Right atrium auricular region (tissue), 2 donors: ENCODE measurements at regions not wholly inside any gene's neighbourhood (a gene's known extent, or its start where the extent isn't known, plus 50 kb on each side); places are given as distances from the start of the nearest gene placed in this dataset.
A peak's percentile ranks its signal among the peaks of the same experiment; 100 is the strongest.

Source experiments
- DNase-seq: peaks from one replicate; pipeline ENCODE4 v3.0.0-alpha.2; 2019; ENCODE audit warnings: low spot score
- H3K27ac ChIP-seq, 2 donors: fragments of 200-600 bp; sonication (generic); 1 replicate in 1 of 2; 2 replicates in 1 of 2; pipeline ENCODE4 v1.5.1; 2016 to 2019
- H3K27me3 ChIP-seq, 2 donors: fragments of 200-600 bp; sonication (generic); one replicate each; pipeline versions ENCODE4 v1.5.1 to v1.6.0; 2017 to 2019
- H3K36me3 ChIP-seq: fragments of 200-600 bp; sonication (generic); one replicate; pipeline ENCODE4 v1.5.1; 2016
- H3K4me1 ChIP-seq, 2 donors: fragments of 200-600 bp; sonication (generic); one replicate each; pipeline versions ENCODE4 v1.5.1 to v1.6.0; 2017 to 2019
- H3K4me3 ChIP-seq, 2 donors: fragments of 200-600 bp; sonication (generic); 1 replicate in 1 of 2; 2 replicates in 1 of 2; pipeline ENCODE4 v1.5.1; 2017 to 2019; ENCODE audit warnings: mild to moderate bottlenecking in 1 of 2, moderate library complexity in 1 of 2
- H3K9me3 ChIP-seq, 2 donors: fragments of 200-600 bp; sonication (generic); one replicate each; pipeline ENCODE4 v1.5.1; 2019
- TF ChIP-seq, protein P1 (sequence below), 2 donors: fragments of 200-600 bp; sonication (generic); IDR thresholded peaks; one replicate each; pipeline ENCODE4 v1.5.1; 2019; ENCODE audit warnings: antibody characterized with exemption in 2 of 2

DNA sequence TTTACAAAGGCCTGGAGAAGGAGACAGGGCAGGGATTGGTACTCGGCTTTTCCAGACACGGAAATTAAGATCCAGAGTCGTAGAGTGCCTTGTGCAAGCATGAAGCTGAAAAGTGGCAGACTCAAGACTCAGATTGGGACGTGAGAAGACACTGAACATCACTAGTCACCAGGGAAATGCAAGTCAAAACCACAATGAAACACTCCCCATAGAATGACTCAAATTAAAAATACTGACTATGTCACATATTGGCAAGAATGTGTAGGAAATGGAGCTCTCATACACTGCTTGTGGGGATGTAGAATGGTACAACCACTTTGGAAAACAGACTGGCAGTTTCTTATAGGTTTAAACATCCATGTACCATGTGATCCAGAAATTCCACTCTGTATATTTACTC is 472.0 kb downstream of the RPS24 start:
- Histone ChIP-seq H3K4me3 (no peak overlapping the region), H3K36me3 (no peaks in the 10 kb centered on the region), H3K27me3 (no peaks in the 10 kb centered on the region), H3K27ac (no peak overlapping the region), H3K9me3 (no peaks in the 10 kb centered on the region), H3K4me1 (peaks cover 0 to 4% of the 10 kb centered on the region in 2 donors)
- TF ChIP-seq, protein P1, sequence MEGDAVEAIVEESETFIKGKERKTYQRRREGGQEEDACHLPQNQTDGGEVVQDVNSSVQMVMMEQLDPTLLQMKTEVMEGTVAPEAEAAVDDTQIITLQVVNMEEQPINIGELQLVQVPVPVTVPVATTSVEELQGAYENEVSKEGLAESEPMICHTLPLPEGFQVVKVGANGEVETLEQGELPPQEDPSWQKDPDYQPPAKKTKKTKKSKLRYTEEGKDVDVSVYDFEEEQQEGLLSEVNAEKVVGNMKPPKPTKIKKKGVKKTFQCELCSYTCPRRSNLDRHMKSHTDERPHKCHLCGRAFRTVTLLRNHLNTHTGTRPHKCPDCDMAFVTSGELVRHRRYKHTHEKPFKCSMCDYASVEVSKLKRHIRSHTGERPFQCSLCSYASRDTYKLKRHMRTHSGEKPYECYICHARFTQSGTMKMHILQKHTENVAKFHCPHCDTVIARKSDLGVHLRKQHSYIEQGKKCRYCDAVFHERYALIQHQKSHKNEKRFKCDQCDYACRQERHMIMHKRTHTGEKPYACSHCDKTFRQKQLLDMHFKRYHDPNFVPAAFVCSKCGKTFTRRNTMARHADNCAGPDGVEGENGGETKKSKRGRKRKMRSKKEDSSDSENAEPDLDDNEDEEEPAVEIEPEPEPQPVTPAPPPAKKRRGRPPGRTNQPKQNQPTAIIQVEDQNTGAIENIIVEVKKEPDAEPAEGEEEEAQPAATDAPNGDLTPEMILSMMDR (IDR thresholded peaks at IDR 0.05), result no peak
- DNase-seq, result no peak

DNA sequence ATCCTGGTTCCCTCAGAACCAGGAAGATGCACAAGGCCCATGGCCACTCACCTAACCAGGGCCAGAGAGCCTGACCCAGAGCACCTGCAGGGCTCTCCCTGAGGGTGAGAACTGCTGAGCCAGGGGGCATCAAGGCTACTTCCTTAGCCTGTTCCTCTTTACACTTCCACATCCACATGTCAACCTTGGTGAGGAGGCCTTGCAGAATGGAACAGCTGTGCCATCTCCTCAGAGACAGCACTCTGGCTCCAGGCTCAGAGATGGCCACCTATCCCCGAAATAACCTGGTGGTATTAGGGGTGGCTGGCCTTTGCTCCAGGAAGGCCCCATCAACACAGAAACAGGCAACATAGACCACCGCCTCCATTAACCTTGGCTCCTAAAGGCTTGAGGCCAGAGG is 473.0 kb downstream of the RPS24 start:
- no peaks in the 10 kb centered on the region for H3K36me3 ChIP-seq
- H3K27ac ChIP-seq, result no peak overlapping the region
- H3K9me3 ChIP-seq, result no peaks in the 10 kb centered on the region
- DNase-seq, result no peak
- no peak overlapping the region for H3K4me3 ChIP-seq
- TF ChIP-seq, protein P1 (IDR thresholded peaks at IDR 0.05), result no peak
- H3K4me1 ChIP-seq, result peaks cover 0 to 4% of the 10 kb centered on the region in 2 donors
- no peaks in the 10 kb centered on the region for H3K27me3 ChIP-seq

DNA sequence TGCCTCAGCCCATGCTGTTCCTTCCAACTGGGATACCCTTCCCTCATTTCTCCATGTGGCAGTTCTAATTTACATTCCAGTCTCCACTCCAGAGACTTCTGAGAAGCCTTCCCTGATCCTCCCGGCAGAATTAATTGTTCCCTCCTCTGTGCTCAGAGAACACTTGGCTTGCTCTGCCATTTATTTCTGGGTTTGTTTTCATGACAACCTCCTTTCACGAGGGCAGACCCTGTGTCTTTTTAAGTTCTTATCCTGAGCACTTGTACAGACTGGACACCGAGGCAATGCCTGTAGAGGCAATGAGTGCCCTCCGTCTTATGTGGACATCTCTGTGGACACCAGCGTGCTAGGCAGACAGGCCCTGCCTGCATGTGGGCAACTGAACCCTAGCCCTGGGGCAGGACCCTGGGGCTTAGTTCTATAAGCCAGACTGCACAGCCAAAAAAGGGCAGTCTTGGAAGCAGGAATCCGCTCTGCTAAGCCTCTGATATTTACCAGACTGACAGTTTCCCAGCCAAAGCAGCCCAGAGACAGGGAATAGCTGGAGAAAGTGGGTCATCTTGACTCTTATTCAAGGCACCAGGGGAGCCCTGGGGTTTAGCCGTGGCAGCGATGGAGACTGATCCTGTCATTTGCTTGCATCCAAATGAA is 474.0 kb downstream of the RPS24 start:
- no peak for DNase-seq
- TF ChIP-seq, protein P1 (IDR thresholded peaks at IDR 0.05), result no peak
- H3K27ac ChIP-seq, result no peak overlapping the region

DNA sequence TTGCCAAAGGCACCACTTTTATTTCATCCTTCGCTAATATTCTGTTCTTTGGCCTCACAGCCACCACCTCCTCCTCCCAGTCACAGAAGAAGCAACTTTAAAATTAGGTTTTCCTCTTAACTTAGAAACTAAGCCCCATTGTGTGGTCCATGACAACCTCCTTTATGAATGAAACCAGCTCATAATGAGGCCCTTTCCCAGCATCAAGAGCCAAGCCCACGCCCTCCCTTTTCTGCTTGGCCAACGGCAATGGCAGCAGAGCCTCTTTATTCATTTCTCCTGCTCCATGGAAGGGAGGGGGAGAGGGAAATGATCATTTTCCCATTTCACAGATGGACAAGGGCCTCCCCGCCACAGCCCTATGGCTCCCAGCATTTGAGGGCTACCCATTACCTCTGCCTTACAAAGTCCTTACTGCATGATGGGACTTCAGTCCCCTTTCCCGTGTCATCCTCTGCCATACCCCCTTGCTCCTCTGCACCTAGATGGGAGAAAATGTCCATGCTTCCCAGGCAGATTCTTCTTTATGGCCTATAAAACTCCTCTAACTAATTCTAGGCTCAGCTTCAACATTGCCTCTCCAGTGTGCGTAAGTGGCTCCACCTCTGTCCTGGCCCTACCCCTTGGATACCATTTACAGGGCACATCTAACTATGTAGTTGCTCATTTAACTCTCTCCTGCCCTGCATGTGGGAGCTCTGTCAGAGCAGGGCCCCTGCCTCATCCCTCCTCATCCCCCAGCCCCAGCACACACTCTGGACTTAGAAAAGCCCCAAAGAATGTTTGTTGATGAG is 475.5 kb downstream of the RPS24 start:
- no peak overlapping the region for H3K4me3 ChIP-seq

More for the DNA sequence above, 474.0 kb downstream of the RPS24 start:
- no peaks in the 10 kb centered on the region for H3K36me3 ChIP-seq
- H3K4me3 ChIP-seq, result no peak overlapping the region
- H3K4me1 ChIP-seq, result peaks cover 0 to 10% of the 10 kb centered on the region in 2 donors
- no peaks in the 10 kb centered on the region for H3K27me3 ChIP-seq
- H3K9me3 ChIP-seq, result no peaks in the 10 kb centered on the region

DNA sequence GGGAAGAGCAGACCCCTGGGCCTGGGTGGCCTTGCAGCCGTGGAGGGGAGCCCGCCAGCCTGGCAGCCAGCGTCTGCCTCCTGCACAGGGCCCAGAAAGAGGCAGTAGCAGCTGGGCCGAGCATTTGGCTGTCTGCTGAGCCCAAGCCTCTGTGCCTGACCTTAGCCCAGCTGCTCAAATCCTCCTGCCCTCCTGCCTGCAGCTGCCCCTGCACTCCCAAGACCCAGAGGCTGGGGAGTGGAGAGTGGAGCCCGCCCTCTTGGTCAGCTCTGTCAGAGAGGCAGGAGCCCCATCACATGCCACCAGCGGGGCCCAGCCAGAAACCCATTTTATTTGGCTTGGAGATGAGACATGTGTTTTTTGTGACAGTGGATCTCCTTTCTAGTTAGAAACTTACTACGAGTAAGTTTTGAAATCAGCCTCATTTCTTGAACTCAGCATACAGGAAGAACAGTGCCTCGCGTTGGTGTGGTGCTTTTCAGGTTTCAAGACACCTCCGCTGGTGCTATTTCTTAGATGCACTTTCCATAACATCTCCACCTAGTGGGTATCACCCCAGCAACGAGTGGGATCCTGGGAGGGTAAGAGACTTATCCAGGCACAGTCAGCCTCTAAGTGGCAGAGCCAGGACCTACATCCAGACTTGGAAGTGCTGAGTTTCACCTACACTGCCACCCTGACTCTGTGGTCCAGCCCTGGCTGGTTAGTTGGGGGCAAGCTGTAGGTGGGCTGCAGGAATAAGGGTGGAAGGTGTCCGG is 477.1 kb downstream of the RPS24 start:
- H3K9me3 ChIP-seq, result no peaks in the 10 kb centered on the region
- H3K4me3 ChIP-seq, result no peak overlapping the region
- H3K27me3 ChIP-seq, result no peaks in the 10 kb centered on the region
- no peaks in the 10 kb centered on the region for H3K36me3 ChIP-seq
- TF ChIP-seq, protein P1 (IDR thresholded peaks at IDR 0.05), result no peak
- no peak for DNase-seq
- peak overlapping the region in 1 of 2 donors; percentile 40 for H3K27ac ChIP-seq
- H3K4me1 ChIP-seq, result peaks cover 0 to 18% of the 10 kb centered on the region in 2 donors

More for the DNA sequence above, 475.5 kb downstream of the RPS24 start:
- Histone ChIP-seq H3K27me3 (no peaks in the 10 kb centered on the region), H3K4me1 (peaks cover 0 to 10% of the 10 kb centered on the region in 2 donors), H3K36me3 (no peaks in the 10 kb centered on the region), H3K9me3 (no peaks in the 10 kb centered on the region), H3K27ac (no peak overlapping the region)
- TF ChIP-seq, protein P1 (IDR thresholded peaks at IDR 0.05), result no peak
- no peak for DNase-seq
